Epidermal melanocyte (primary cell): ENCODE measurements at regions not wholly inside any gene's neighbourhood (a gene's known extent, or its start where the extent isn't known, plus 50 kb on each side); places are given as distances from the start of the nearest gene placed in this dataset.
"Not testable (repeated sequence)": the region's sequence is repeated elsewhere in the genome, so short reads cannot be mapped to it uniquely, and the experiment has no call there.

Experiments
- DNase-seq: peaks from one replicate; pipeline ENCODE4 v3.0.0; 2011; ENCODE audit warnings: low spot score; ENCODE audit not compliant: insufficient read length

- no peak for DNase-seq
Observed at GRCh38 chr12:70069221-70070105, 173.8 kb upstream of the CNOT2 start.

GRCh38 chr12:70070494-70071007, 172.7 kb upstream of the CNOT2 start:
- no peak for DNase-seq

GRCh38 chr12:70074510-70074909, 168.7 kb upstream of the CNOT2 start:
- no peak for DNase-seq

GRCh38 chr12:70077441-70077840, 165.8 kb upstream of the CNOT2 start:
- DNase-seq = no peak

- no peak for DNase-seq
Observed at GRCh38 chr12:70078161-70078560, 165.1 kb upstream of the CNOT2 start.

DNA sequence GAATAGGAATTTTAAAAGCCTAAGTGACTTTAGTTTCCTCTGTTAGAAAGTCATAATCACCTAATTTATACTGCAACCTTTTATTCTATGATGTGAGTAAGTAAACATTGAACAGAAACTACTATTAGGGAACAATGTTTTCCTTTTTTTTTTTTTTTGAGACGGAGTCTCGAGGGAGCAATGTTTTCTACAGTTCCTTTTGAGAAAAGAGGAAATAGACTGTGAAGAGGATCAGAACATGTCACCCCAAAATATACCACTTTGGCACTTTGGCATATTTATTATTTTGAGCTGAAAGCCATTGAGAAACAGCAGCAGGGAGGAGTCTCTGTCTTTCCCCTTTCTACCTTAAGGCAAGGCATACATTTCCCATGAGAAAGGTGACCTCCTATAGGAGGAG, 162.7 kb upstream of the CNOT2 start:
- DNase-seq = no peak

GRCh38 chr12:70082997-70083676, 160.1 kb upstream of the CNOT2 start:
- no peak for DNase-seq

DNA sequence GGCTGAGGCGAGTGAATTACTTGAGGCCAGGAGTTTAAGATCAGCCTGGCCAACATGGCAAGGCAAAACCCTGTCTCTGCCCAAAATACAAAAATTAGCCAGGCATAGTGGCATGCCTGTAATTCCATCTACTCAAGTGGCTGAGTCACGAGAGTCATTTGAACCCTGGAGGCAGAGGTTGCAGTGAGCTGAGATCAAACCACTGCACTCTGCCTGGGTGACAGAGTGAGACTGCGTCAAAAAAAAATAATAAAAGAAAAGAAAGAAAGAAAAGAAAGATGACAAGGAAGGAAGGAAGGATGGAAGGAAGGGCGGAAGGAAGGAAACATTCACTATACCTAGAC, 159.6 kb upstream of the CNOT2 start:
- DNase-seq = no peak

DNA sequence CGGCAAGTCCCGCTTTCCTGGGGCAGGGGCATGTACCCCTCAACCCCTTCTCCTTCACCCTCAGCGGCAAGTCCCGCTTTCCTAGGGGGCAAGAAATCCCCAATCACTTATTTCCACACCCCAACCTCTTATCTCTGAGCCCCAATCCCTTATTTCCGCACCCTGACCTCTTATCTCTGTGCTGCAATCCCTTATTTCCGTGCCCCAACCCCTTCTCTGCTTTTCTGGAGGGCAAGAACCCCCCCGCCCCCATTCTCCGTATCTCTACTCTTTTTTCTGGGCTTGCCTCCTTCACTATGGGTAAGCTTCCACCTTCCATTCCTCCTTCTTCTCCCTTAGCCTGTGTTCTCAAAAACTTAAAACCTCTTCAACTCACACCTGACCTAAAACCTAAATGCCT, 156.9 kb upstream of the CNOT2 start:
- not testable (repeated sequence) for DNase-seq

DNA sequence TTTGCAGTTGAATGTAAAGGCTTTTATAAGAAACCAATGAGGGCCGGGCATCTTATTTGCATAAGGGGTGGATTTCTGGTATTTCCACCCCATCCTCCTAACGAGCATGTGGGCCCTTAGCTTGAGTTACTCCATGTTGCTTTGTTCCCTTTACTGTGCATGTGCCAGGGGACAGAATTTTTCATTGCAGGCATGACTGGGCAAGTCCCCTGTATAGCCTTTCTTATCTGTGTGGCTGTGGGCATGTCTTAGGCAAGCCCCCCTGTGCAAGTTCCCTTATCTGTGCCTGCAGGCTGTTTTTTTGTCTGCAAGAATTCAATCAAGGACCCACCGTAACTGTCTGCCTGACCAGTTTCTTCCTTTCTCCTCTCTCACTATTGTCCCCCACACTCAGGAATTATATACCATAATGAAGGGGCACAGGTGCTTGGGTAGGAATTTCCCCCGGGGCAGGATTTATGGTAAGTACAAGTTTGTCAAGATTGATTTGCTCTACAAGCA, 152.2 kb upstream of the CNOT2 start:
- no peak for DNase-seq

GRCh38 chr12:70094467-70094866, 148.8 kb upstream of the CNOT2 start:
- no peak for DNase-seq

GRCh38 chr12:70096759-70097410, 146.3 kb upstream of the CNOT2 start:
- no peak for DNase-seq

DNA sequence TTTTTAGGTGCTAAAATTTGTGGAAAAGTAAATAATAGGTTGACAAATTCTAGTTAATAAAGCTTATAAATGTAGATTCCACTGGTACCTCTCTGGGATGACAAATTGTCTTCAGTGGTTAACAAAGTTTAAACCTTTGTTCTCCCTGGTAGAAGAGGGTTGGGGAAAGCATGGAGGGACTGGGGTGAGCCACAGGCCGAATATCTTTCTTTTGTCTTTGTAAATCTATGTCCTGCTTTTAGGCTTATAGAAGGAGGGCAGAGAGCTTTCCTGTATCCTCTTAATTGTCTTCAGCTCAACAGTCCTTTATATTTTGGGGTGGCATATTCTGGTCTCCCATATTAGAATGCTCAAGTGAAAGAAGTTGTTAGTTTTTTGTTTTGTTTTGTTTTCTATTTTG, 142.2 kb upstream of the CNOT2 start:
- no peak for DNase-seq

DNA sequence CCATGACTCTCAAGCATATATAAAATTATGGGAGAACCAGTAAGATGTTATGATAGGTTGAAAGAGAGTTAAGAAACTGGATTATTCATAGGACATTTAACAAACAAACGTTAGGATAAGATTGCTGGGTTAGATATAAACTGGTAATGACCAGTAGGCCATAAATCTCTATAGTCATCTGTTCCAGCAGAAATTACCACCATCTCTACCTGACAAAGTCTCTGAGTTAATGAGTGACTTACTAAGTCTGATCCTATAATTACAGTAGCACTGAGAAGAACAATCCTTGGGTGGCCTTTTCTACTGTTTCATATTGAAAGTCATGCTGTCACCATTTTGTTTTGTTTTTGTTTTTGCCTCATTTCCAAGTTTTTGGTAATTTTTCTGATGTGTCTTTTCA, 136.9 kb upstream of the CNOT2 start:
- no peak for DNase-seq

DNA sequence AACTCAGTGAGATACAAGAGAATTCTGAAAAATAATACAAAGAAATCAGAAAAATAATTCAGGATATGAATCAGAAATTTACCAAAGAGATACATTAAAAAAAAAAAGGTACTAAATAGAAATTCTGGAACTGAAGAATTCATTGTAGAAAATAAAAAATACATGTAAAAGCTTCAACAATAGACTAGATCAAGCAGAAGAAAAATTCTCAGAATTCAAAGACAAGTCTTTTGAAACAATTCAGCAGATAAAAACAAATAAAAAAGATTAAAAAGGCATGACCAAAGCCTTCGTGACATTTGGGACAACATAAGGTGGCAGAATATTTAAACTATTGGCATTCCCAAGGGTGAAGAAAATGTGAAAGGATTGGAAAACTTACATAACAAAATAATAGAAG, 133.1 kb upstream of the CNOT2 start:
- no peak for DNase-seq

DNA sequence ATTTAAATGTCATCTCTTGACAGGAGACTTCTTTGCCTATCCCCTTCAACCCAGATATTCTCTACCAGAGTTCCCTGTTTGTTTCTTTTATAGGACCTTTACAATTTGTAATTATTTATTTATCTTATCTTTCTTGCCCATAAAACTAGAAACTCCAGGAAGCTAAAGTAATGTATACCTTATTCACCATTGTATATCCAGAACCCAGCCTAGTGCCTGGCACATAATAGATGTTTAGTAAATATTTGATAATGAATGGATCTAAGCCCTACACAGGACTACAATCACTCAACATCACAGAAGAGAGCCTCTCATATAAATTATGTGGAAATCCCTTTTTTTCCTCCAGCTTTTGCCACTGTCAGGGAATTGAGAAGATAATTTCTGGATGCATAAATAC, 125.6 kb upstream of the CNOT2 start:
- DNase-seq = no peak

DNA sequence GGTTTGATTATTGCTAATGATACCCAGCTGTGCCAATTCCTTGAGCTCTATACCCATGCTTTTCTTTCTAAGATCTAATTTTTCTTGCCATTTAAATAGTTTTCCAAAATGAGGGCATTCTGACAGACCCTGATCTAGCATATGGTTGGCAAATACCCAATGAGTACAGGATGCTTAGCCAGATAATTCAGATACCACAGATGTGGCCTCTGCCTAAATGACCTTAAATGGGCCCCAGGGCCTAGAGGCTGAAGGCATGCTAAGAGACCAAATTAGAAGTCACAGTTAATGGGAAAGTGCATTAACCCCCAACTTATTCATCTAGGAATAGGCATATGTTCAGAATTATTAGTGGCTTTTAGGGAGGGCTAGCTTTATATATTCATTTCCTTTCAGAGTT, 122.3 kb upstream of the CNOT2 start:
- DNase-seq = no peak

- no peak for DNase-seq
Observed at GRCh38 chr12:70121562-70121961, 121.7 kb upstream of the CNOT2 start.

DNA sequence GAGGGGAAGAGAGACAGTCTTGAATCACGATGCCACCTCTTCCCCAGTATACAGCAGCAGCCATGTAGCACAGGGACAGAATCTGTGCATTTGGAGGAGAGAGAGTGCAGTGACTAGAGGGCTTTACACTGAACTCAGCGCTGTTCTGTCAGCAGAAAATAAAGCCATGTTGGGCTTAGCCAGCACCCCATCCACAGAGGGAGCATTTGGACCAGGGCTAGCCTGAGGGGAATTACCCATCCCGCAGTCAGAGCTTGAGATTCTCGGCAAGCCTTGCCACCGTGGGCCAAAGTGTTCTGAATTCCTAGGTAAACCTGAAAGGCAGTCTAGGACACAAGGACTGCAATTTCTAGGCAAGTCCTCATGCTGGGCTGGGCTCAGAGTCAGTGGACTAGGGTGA, 120.4 kb upstream of the CNOT2 start:
- DNase-seq = no peak

DNA sequence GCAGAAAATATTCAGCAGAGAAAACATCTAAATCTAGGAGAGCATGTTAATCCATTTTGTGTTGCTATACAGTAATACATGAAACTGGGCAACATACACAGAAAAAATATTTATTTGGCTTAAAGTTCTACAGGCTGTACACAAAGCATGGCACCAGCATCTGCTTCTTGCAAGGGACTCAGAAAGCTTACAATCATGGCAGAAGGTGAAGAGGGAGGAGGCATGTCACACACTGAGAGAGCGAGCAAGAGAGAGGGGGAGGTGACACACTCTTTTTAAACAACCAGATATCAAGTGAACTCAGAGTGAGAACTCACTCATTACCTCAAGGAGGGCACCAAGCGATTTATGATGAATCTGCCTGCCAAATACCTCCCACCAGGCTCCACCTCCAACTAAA, 94.2 kb upstream of the CNOT2 start:
- DNase-seq = no peak

GRCh38 chr12:70149665-70150064, 93.6 kb upstream of the CNOT2 start:
- DNase-seq = no peak

DNA sequence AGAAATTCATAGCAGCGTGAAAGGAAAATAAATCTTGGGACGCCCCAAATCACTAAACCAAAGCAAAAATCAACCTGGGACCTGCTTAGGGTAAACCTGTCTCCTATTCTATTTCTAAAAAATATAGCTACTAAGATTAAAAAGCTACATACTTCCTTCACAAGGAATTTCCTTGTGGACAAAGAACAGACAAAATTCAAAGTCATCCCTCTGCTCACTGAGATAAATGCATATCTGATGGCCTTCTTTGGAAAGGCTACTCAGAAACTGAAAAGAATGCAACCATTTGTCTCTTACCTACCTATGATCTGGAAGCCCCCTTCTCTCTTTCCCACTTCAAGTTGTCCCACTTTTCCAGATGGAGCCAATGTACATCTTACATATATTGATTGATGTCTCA, 93.0 kb upstream of the CNOT2 start:
- DNase-seq = no peak
